Daoy (cell line): ENCODE measurements at regions not wholly inside any gene's neighbourhood (a gene's known extent, or its start where the extent isn't known, plus 50 kb on each side); places are given as distances from the start of the nearest gene placed in this dataset.

Experiments
- DNase-seq: peaks from one replicate; pipeline ENCODE4 v3.0.0-alpha.2; 2015; ENCODE audit warnings: low read depth

DNA sequence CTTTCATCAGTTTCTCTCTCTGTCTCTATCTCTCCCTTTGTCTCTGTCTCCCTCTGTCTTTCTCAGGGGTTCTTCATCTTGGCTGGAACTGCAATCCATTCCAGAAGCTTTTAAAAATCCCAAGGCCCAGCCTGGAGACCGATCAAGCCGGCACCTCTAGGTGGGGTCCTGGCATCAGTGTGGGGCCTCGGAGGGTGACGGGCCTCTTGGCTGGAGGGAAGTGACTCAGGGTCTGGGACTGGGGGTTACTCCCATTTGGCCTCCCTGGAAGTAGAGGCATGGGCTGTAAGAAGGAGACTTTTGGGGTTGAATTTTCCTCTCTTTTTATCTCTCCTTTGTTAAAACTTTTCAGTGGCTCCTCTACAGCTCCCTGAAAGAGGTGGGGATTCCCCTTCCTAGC lies 52.8 kb upstream of the OTOF start:
- DNase-seq: peak; percentile 94

- no peak for DNase-seq
These were observed 52.3 kb upstream of the OTOF start for GRCh38 chr2:26530240-26530540.

- peak; percentile 57 for DNase-seq
These were observed 51.7 kb upstream of the OTOF start for GRCh38 chr2:26529406-26530239.

- no peak for DNase-seq
These were observed 50.9 kb upstream of the OTOF start for GRCh38 chr2:26528836-26529235.

DNA sequence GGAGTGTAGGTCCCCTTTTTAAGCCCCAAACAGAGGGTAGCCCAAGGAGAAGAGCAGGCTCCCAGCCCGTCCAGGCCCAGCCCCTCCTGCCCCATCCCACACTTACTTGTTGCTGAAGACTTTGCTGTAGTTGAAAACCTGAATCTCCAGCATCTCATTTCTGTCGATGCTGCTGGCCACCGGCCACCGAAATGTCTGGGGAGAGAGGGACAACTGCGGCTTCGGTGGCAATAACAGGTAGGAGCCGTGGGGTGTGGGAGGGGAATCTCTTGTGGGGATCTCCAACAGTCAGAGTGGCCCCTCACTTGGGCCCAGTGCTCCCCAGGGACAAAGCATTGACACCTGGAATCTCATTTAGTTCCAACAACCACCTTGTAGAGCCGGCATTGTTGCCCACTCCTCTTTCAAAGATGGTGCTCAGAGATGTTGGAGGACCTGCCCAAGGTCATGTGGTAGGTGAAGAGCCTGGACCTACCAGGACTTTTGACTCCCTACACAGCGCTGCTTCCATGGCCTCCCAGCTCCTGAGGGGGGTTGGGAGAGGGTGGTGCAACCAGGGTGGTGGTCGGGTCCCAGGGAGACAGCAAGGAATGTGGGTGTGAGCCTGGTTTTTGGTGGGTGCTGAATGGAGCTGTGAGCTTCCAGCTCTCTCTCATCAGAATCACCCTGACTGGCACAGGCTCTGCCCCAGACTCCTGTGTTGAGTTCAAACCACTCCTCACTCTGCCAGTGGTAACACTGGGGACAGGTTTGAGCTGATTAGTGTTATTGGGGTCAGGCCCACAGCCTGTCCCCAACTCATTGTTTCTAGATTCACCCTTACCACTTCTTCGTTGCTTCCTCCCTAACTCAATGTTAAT lies 50.0 kb upstream of the OTOF start:
- no peak for DNase-seq
